WTC11 (cell line): ENCODE measurements at regions not wholly inside any gene's neighbourhood (a gene's known extent, or its start where the extent isn't known, plus 50 kb on each side); places are given as distances from the start of the nearest gene placed in this dataset.
A peak's percentile ranks its signal among the peaks of the same experiment; 100 is the strongest.

Source experiments
- ATAC-seq: fragments of 200-7000 bp; cut with Tn5 transposase; 2 replicates; pipeline ENCODE4 v1.10.0; 2021; ENCODE audit warnings: mild to moderate bottlenecking, moderate library complexity
- CTCF ChIA-PET: fragments of 300-600 bp; sonication (Branson Sonifier 250); formaldehyde crosslinking; loops from one replicate; lab custom pipeline; 2021; ENCODE audit warnings: antibody characterized with exemption; lab: Charles Lee
- POLR2A ChIA-PET: fragments of 350-600 bp; sonication (Branson Sonifier 250); formaldehyde crosslinking; loops from one replicate; lab custom pipeline; 2021; ENCODE audit warnings: antibody characterized with exemption; lab: Charles Lee
- DNase-seq: peaks from one replicate; pipeline ENCODE4 v3.0.0; 2021; ENCODE audit warnings: low spot score
- H3K27ac Mint-ChIP-seq: 2 replicates; pipeline ENCODE4 v1.8.0; 2021; ENCODE audit warnings: mixed read lengths
- H3K27me3 Mint-ChIP-seq: 2 replicates; pipeline ENCODE4 v1.8.0; 2021; ENCODE audit warnings: low read depth, mild to moderate bottlenecking, moderate library complexity, mixed read lengths
- H3K36me3 Mint-ChIP-seq: 2 replicates; pipeline ENCODE4 v1.8.0; 2021; ENCODE audit warnings: mixed read lengths
- H3K4me1 Mint-ChIP-seq: 2 replicates; pipeline ENCODE4 v1.8.0; 2022; ENCODE audit warnings: mixed read lengths
- H3K4me3 Mint-ChIP-seq: 2 replicates; pipeline ENCODE4 v1.8.0; 2021; ENCODE audit warnings: mild to moderate bottlenecking, moderate library complexity, mixed read lengths
- H3K9me3 Mint-ChIP-seq: 2 replicates; pipeline ENCODE4 v1.8.0; 2021; ENCODE audit warnings: mixed read lengths
- CREB1 ChIP-seq: sonication (generic); formaldehyde crosslinking; IDR thresholded peaks from 2 replicates; pipeline ENCODE4 v1.8.0; 2023; ENCODE audit warnings: mild to moderate bottlenecking, missing genetic modification reagents
- ESRRA ChIP-seq: sonication (generic); formaldehyde crosslinking; IDR thresholded peaks from 2 replicates; pipeline ENCODE4 v1.8.1; 2022; ENCODE audit warnings: mild to moderate bottlenecking, missing genetic modification reagents, borderline replicate concordance
- FOXJ3 ChIP-seq: sonication (generic); formaldehyde crosslinking; IDR thresholded peaks from 2 replicates; pipeline ENCODE4 v1.9.0; 2021; ENCODE audit warnings: missing genetic modification reagents, mild to moderate bottlenecking, borderline replicate concordance
- FOXK1 ChIP-seq: sonication (generic); formaldehyde crosslinking; IDR thresholded peaks from 2 replicates; pipeline ENCODE4 v1.8.0; 2022; ENCODE audit warnings: mild to moderate bottlenecking, moderate library complexity, missing genetic modification reagents
- GTF2I ChIP-seq: fragments of 250-450 bp; sonication (Bioruptor Pico); conservative IDR thresholded peaks from 2 replicates; pipeline ENCODE4 v1.4.0; 2021; ENCODE audit warnings: mild to moderate bottlenecking
- MXD4 ChIP-seq: fragments of 250-450 bp; sonication (Bioruptor Pico); IDR thresholded peaks from 2 replicates; pipeline ENCODE4 v1.8.0; 2021; ENCODE audit warnings: mild to moderate bottlenecking, moderate library complexity, borderline replicate concordance
- NR1H2 ChIP-seq: sonication (generic); formaldehyde crosslinking; IDR thresholded peaks from 2 replicates; pipeline ENCODE4 v1.9.0; 2021; ENCODE audit warnings: mild to moderate bottlenecking, moderate library complexity, missing genetic modification reagents
- ZNF671 ChIP-seq: fragments of 250-450 bp; sonication (Bioruptor Pico); IDR thresholded peaks from 2 replicates; pipeline ENCODE4 v1.8.0; 2021; ENCODE audit warnings: mild to moderate bottlenecking
- TF ChIP-seq, protein P1 (sequence below): sonication (generic); formaldehyde crosslinking; conservative IDR thresholded peaks from 2 replicates; pipeline ENCODE4 v1.8.1; 2023; ENCODE audit warnings: mild to moderate bottlenecking, low read depth, missing genetic modification reagents, moderate library complexity
- TF ChIP-seq, protein P2 (sequence below): sonication (generic); formaldehyde crosslinking; IDR thresholded peaks from 2 replicates; pipeline ENCODE4 v1.8.0; 2023; ENCODE audit warnings: missing genetic modification reagents
- TF ChIP-seq, protein P3 (sequence below): sonication (generic); formaldehyde crosslinking; IDR thresholded peaks from 2 replicates; pipeline ENCODE4 v1.8.1; 2023; ENCODE audit warnings: mild to moderate bottlenecking, missing genetic modification reagents, borderline replicate concordance
- TF ChIP-seq, protein P4 (sequence below): sonication (generic); formaldehyde crosslinking; IDR thresholded peaks from 2 replicates; pipeline ENCODE4 v1.8.1; 2023; ENCODE audit warnings: mild to moderate bottlenecking, missing genetic modification reagents
- TF ChIP-seq, protein P5 (sequence below): sonication (generic); formaldehyde crosslinking; IDR thresholded peaks from 2 replicates; pipeline ENCODE4 v1.8.1; 2022; ENCODE audit warnings: low read depth, mild to moderate bottlenecking, moderate library complexity, missing genetic modification reagents, borderline replicate concordance
- TF ChIP-seq, protein P6 (sequence below): fragments of 200-600 bp; IDR thresholded peaks from 2 replicates; pipeline ENCODE4 v1.8.0; 2022; ENCODE audit warnings: antibody characterized with exemption
- TF ChIP-seq, protein P7 (sequence below): fragments of 250-450 bp; sonication (Bioruptor Pico); IDR thresholded peaks from 2 replicates; pipeline ENCODE4 v1.9.0; 2021; ENCODE audit warnings: mild to moderate bottlenecking
- TF ChIP-seq, protein P8 (sequence below): sonication (generic); formaldehyde crosslinking; IDR thresholded peaks from 2 replicates; pipeline ENCODE4 v1.8.0; 2023; ENCODE audit warnings: missing genetic modification reagents, mild to moderate bottlenecking, borderline replicate concordance

DNA sequence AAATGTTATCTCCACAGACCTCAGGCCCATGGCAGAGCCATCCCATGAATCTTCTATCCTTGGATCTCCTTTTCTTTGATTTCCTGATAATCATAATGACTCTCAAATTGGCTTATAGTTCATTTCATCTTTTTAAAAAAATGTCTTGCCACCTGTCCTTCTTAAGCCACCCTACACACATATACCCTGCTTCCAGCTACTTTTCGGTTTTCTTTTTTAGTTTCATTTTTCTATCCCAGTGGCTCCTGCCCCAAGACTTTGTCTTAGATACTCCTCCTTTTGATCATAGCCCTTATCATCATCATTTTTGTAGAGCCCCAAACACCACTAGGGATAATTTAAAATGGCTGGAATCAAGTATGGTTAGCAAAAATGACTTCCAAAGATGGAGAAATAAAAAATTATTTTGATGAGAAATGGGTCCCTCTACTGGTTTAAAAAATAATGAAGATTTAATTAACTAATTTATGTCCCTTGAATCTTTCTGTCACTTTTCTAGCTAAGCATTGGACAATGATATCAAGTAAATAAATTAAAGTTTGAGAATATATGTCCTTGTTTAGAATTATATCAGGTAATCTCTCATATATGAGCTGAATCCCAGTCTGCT lies 277.3 kb upstream of the SEMA3D start (continued):
- TF ChIP-seq, protein P1, sequence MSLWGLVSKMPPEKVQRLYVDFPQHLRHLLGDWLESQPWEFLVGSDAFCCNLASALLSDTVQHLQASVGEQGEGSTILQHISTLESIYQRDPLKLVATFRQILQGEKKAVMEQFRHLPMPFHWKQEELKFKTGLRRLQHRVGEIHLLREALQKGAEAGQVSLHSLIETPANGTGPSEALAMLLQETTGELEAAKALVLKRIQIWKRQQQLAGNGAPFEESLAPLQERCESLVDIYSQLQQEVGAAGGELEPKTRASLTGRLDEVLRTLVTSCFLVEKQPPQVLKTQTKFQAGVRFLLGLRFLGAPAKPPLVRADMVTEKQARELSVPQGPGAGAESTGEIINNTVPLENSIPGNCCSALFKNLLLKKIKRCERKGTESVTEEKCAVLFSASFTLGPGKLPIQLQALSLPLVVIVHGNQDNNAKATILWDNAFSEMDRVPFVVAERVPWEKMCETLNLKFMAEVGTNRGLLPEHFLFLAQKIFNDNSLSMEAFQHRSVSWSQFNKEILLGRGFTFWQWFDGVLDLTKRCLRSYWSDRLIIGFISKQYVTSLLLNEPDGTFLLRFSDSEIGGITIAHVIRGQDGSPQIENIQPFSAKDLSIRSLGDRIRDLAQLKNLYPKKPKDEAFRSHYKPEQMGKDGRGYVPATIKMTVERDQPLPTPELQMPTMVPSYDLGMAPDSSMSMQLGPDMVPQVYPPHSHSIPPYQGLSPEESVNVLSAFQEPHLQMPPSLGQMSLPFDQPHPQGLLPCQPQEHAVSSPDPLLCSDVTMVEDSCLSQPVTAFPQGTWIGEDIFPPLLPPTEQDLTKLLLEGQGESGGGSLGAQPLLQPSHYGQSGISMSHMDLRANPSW (CRISPR knock-in tag) = no peak
- TF ChIP-seq GTF2I (CRISPR knock-in tag) = no peak
- TF ChIP-seq MXD4 = no peak
- TF ChIP-seq NR1H2 (CRISPR knock-in tag) = no peak
- TF ChIP-seq, protein P2, sequence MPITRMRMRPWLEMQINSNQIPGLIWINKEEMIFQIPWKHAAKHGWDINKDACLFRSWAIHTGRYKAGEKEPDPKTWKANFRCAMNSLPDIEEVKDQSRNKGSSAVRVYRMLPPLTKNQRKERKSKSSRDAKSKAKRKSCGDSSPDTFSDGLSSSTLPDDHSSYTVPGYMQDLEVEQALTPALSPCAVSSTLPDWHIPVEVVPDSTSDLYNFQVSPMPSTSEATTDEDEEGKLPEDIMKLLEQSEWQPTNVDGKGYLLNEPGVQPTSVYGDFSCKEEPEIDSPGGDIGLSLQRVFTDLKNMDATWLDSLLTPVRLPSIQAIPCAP (CRISPR knock-in tag) = no peak

DNA sequence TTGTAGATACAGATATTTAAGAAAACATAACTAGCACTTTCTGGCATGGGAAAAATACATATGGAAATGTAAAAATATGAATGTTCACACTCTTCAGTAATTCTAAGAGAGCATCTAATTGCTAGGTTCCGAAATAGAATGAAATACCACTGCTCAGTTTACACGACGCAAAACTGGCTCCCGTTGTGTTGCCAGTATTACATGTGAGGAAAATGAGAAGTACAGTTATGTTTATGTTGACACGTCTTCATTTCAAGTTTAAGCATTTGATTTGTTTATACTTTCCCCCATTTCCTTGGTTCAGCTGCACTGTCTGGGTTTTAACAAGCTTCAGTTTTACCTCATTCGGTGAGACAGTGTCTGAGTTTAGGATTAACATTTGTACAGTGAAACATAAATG lies 275.8 kb upstream of the SEMA3D start:
- H3K36me3 Mint-ChIP-seq = no peaks in the 10 kb centered on the region
- no peaks in the 10 kb centered on the region for H3K4me1 Mint-ChIP-seq
- POLR2A ChIA-PET = no interaction called here
- ATAC-seq (no peak), DNase-seq (no peak)
- CTCF ChIA-PET = no interaction called here
- no peak overlapping the region for H3K4me3 Mint-ChIP-seq
- H3K27ac Mint-ChIP-seq = peak overlapping the region; percentile 18; the same call in 1 of the 2 replicates
- no peaks in the 10 kb centered on the region for H3K9me3 Mint-ChIP-seq
- no peaks in the 10 kb centered on the region for H3K27me3 Mint-ChIP-seq
- TF ChIP-seq, protein P3, sequence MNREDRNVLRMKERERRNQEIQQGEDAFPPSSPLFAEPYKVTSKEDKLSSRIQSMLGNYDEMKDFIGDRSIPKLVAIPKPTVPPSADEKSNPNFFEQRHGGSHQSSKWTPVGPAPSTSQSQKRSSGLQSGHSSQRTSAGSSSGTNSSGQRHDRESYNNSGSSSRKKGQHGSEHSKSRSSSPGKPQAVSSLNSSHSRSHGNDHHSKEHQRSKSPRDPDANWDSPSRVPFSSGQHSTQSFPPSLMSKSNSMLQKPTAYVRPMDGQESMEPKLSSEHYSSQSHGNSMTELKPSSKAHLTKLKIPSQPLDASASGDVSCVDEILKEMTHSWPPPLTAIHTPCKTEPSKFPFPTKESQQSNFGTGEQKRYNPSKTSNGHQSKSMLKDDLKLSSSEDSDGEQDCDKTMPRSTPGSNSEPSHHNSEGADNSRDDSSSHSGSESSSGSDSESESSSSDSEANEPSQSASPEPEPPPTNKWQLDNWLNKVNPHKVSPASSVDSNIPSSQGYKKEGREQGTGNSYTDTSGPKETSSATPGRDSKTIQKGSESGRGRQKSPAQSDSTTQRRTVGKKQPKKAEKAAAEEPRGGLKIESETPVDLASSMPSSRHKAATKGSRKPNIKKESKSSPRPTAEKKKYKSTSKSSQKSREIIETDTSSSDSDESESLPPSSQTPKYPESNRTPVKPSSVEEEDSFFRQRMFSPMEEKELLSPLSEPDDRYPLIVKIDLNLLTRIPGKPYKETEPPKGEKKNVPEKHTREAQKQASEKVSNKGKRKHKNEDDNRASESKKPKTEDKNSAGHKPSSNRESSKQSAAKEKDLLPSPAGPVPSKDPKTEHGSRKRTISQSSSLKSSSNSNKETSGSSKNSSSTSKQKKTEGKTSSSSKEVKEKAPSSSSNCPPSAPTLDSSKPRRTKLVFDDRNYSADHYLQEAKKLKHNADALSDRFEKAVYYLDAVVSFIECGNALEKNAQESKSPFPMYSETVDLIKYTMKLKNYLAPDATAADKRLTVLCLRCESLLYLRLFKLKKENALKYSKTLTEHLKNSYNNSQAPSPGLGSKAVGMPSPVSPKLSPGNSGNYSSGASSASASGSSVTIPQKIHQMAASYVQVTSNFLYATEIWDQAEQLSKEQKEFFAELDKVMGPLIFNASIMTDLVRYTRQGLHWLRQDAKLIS (CRISPR knock-in tag) = no peak
- no peak for TF ChIP-seq ZNF671
- no peak for TF ChIP-seq FOXJ3 (CRISPR knock-in tag)
- TF ChIP-seq, protein P4, sequence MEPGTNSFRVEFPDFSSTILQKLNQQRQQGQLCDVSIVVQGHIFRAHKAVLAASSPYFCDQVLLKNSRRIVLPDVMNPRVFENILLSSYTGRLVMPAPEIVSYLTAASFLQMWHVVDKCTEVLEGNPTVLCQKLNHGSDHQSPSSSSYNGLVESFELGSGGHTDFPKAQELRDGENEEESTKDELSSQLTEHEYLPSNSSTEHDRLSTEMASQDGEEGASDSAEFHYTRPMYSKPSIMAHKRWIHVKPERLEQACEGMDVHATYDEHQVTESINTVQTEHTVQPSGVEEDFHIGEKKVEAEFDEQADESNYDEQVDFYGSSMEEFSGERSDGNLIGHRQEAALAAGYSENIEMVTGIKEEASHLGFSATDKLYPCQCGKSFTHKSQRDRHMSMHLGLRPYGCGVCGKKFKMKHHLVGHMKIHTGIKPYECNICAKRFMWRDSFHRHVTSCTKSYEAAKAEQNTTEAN (CRISPR knock-in tag) = no peak
- TF ChIP-seq, protein P5, sequence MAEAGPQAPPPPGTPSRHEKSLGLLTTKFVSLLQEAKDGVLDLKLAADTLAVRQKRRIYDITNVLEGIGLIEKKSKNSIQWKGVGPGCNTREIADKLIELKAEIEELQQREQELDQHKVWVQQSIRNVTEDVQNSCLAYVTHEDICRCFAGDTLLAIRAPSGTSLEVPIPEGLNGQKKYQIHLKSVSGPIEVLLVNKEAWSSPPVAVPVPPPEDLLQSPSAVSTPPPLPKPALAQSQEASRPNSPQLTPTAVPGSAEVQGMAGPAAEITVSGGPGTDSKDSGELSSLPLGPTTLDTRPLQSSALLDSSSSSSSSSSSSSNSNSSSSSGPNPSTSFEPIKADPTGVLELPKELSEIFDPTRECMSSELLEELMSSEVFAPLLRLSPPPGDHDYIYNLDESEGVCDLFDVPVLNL (CRISPR knock-in tag) = no peak
- TF ChIP-seq, protein P6, sequence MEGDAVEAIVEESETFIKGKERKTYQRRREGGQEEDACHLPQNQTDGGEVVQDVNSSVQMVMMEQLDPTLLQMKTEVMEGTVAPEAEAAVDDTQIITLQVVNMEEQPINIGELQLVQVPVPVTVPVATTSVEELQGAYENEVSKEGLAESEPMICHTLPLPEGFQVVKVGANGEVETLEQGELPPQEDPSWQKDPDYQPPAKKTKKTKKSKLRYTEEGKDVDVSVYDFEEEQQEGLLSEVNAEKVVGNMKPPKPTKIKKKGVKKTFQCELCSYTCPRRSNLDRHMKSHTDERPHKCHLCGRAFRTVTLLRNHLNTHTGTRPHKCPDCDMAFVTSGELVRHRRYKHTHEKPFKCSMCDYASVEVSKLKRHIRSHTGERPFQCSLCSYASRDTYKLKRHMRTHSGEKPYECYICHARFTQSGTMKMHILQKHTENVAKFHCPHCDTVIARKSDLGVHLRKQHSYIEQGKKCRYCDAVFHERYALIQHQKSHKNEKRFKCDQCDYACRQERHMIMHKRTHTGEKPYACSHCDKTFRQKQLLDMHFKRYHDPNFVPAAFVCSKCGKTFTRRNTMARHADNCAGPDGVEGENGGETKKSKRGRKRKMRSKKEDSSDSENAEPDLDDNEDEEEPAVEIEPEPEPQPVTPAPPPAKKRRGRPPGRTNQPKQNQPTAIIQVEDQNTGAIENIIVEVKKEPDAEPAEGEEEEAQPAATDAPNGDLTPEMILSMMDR = no peak
- TF ChIP-seq, protein P7, sequence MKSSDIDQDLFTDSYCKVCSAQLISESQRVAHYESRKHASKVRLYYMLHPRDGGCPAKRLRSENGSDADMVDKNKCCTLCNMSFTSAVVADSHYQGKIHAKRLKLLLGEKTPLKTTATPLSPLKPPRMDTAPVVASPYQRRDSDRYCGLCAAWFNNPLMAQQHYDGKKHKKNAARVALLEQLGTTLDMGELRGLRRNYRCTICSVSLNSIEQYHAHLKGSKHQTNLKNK (CRISPR knock-in tag) = no peak
- no peak for TF ChIP-seq CREB1 (CRISPR knock-in tag)
- no peak for TF ChIP-seq ESRRA (CRISPR knock-in tag)
- TF ChIP-seq, protein P8, sequence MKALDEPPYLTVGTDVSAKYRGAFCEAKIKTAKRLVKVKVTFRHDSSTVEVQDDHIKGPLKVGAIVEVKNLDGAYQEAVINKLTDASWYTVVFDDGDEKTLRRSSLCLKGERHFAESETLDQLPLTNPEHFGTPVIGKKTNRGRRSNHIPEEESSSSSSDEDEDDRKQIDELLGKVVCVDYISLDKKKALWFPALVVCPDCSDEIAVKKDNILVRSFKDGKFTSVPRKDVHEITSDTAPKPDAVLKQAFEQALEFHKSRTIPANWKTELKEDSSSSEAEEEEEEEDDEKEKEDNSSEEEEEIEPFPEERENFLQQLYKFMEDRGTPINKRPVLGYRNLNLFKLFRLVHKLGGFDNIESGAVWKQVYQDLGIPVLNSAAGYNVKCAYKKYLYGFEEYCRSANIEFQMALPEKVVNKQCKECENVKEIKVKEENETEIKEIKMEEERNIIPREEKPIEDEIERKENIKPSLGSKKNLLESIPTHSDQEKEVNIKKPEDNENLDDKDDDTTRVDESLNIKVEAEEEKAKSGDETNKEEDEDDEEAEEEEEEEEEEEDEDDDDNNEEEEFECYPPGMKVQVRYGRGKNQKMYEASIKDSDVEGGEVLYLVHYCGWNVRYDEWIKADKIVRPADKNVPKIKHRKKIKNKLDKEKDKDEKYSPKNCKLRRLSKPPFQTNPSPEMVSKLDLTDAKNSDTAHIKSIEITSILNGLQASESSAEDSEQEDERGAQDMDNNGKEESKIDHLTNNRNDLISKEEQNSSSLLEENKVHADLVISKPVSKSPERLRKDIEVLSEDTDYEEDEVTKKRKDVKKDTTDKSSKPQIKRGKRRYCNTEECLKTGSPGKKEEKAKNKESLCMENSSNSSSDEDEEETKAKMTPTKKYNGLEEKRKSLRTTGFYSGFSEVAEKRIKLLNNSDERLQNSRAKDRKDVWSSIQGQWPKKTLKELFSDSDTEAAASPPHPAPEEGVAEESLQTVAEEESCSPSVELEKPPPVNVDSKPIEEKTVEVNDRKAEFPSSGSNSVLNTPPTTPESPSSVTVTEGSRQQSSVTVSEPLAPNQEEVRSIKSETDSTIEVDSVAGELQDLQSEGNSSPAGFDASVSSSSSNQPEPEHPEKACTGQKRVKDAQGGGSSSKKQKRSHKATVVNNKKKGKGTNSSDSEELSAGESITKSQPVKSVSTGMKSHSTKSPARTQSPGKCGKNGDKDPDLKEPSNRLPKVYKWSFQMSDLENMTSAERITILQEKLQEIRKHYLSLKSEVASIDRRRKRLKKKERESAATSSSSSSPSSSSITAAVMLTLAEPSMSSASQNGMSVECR (CRISPR knock-in tag) = no peak
- no peak for TF ChIP-seq FOXK1 (CRISPR knock-in tag)
